Heart left ventricle (tissue), 13 donors: ENCODE measurements at regions not wholly inside any gene's neighbourhood (a gene's known extent, or its start where the extent isn't known, plus 50 kb on each side); places are given as distances from the start of the nearest gene placed in this dataset.

Source experiments
- CTCF ChIP-seq, 12 donors: fragments of 200-600 bp; sonication (generic) in 4 of 12; IDR thresholded peaks; one replicate each; pipeline versions ENCODE4 v1.5.0 to v1.8.0; 2018 to 2022; ENCODE audit warnings: antibody characterized with exemption in 12 of 12, mild to moderate bottlenecking in 5 of 12
- POLR2A ChIP-seq, 2 donors: fragments of 450-650 bp; IDR thresholded peaks; one replicate each; pipeline ENCODE4 v1.6.1; 2017; ENCODE audit warnings: antibody characterized with exemption in 2 of 2, mild to moderate bottlenecking in 2 of 2, moderate library complexity in 2 of 2
- donor health status: ischemic (EF 13 %, LVEDD 7.1; RV severe dilation, severe dysfunction).
- donor health status: DM: no; HTN: yes; CAD: no.
- donor health status: DM: no; HTN: no; CAD: no.
- donor health status: ischemic (EF 25% LVEDD 6.9; RV normal size, moderate dysfunction).
- donor health status: ischemic (EF 25% LVEDD 5.7; RV mildly dilated, moderate dysfunction).
- donor health status: ischemic (EF 35%, LVEDD 5.7; RV mildly dilated, moderate dysfunction).
- donor health status: nonischemic (EF 11% LVEDD 7.7; RV severe dilation, severe dysfunction).
- donor health status: DM: yes; HTN: yes; CAD: no.
- donor health status: PGD.
- donor health status: ischemic (EF 29% LVEDD 5.4; RV normal size, mild dysfunction).
- donor health status: nonischemic (EF 23%, LVEDD 6.1; RV moderate dilation, normal function).

GRCh38 chr12:68481181-68481941 lies 129.3 kb upstream of the RAP1B start:
- no peak for TF ChIP-seq CTCF (IDR thresholded peaks at IDR 0.05)
- no peak for TF ChIP-seq POLR2A (IDR thresholded peaks at IDR 0.05)
